Uterus (tissue), 2 donors: ENCODE measurements at regions not wholly inside any gene's neighbourhood (a gene's known extent, or its start where the extent isn't known, plus 50 kb on each side); places are given as distances from the start of the nearest gene placed in this dataset.

Experiments
- POLR2A ChIP-seq, 2 donors: fragments of 450-650 bp; IDR thresholded peaks; one replicate each; pipeline ENCODE4 v1.6.1; 2016; ENCODE audit warnings: antibody characterized with exemption in 2 of 2, mild to moderate bottlenecking in 1 of 2, moderate library complexity in 1 of 2
- TF ChIP-seq, protein P1 (sequence below), 4 experiments: fragments of 200-600 bp in 2 of 4; fragments of 450-650 bp in 2 of 4; sonication (generic) in 2 of 4; IDR thresholded peaks; one replicate each; pipeline ENCODE4 v1.5.1; 2016 to 2019; ENCODE audit warnings: antibody characterized with exemption in 4 of 4, mild to moderate bottlenecking in 2 of 4, moderate library complexity in 1 of 4

DNA sequence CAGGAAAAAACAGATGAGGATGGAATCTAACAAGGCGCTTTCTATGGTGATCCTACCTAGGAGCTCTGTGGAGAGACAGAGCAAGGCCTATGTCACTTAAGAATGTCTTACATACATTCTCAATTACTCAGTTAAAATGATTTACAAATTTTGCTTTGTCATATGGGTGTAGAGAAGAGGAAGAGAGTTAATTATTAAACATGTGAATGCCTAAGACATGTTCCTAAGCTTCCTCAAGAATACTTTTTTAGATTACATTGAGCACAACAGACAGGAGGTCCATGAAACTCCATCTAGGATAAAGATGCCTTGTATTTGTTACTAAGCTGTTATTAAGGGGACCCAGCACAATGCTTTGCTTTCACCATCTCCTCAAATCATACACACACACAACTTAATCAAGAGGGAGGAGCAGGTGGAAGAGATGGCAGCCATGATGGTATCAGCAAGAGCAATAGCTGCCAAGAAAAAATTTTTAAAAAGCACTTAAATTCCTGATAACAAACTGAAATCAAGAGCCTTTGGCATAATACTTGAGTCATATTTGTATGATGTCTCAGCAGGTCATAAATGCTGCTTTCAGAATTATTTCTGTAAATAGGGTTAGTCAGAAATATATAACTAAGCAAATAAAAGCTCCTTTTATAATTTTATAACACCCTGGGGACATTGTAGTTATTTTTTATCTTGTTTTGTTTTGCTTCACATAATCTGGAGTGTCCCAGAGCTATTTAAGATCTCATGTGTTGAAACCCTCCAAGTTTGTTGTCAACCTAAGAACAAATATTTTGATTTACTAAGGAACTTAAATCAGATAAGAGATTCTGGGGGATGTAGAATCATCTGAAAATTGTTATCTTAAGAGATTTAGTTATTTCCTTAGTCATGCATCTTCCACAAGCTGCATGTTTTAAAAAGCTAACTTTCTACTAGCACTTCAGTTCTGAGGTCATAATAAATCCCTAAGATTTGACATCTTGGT lies 70.0 kb upstream of the CD2AP start:
- TF ChIP-seq, protein P1, sequence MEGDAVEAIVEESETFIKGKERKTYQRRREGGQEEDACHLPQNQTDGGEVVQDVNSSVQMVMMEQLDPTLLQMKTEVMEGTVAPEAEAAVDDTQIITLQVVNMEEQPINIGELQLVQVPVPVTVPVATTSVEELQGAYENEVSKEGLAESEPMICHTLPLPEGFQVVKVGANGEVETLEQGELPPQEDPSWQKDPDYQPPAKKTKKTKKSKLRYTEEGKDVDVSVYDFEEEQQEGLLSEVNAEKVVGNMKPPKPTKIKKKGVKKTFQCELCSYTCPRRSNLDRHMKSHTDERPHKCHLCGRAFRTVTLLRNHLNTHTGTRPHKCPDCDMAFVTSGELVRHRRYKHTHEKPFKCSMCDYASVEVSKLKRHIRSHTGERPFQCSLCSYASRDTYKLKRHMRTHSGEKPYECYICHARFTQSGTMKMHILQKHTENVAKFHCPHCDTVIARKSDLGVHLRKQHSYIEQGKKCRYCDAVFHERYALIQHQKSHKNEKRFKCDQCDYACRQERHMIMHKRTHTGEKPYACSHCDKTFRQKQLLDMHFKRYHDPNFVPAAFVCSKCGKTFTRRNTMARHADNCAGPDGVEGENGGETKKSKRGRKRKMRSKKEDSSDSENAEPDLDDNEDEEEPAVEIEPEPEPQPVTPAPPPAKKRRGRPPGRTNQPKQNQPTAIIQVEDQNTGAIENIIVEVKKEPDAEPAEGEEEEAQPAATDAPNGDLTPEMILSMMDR (IDR thresholded peaks at IDR 0.05): no peak
- TF ChIP-seq POLR2A (IDR thresholded peaks at IDR 0.05): no peak
